Adrenal gland (tissue), 9 donors: ENCODE measurements at regions not wholly inside any gene's neighbourhood (a gene's known extent, or its start where the extent isn't known, plus 50 kb on each side); places are given as distances from the start of the nearest gene placed in this dataset.
A peak's percentile ranks its signal among the peaks of the same experiment; 100 is the strongest.

ENCODE experiments used
- DNase-seq, 7 donors: peaks; one replicate each; pipeline ENCODE4 v3.0.0-alpha.2; 2019 to 2020
- H3K27ac ChIP-seq, 5 donors: fragments of 200-600 bp; sonication (generic) in 4 of 5; 1 replicate in 3 of 5; 2 replicates in 2 of 5; pipeline versions ENCODE4 v1.5.1 to v1.8.0; 2016 to 2020; ENCODE audit warnings: mild to moderate bottlenecking in 1 of 5
- H3K27me3 ChIP-seq: fragments of 200-600 bp; 2 replicates; pipeline ENCODE4 v1.8.0; 2021
- H3K36me3 ChIP-seq, 2 donors: fragments of 200-600 bp; replicated peaks in 1 of 2; 1 replicate in 1 of 2; 2 replicates in 1 of 2; pipeline versions ENCODE4 v1.5.1 to v1.8.0; 2018 to 2022
- H3K4me1 ChIP-seq, 2 donors: fragments of 200-600 bp; replicated peaks in 1 of 2; 1 replicate in 1 of 2; 2 replicates in 1 of 2; pipeline versions ENCODE4 v1.5.1 to v1.8.0; 2018 to 2021
- H3K4me3 ChIP-seq, 4 donors: fragments of 200-600 bp; sonication (generic) in 3 of 4; one replicate each; pipeline ENCODE4 v1.5.1; 2016 to 2018
- H3K9me3 ChIP-seq, 3 donors: fragments of 200-600 bp; sonication (generic) in 1 of 3; replicated peaks in 1 of 3; 1 replicate in 2 of 3; 2 replicates in 1 of 3; pipeline versions ENCODE4 v1.5.1 to v1.8.0; 2016 to 2021
- POLR2A ChIP-seq, 2 donors: fragments of 450-650 bp; IDR thresholded peaks; one replicate each; pipeline ENCODE4 v1.6.1; 2017; ENCODE audit warnings: antibody characterized with exemption in 2 of 2, mild to moderate bottlenecking in 2 of 2, moderate library complexity in 1 of 2
- WGBS, 4 donors: extraction: QIAGEN DNeasy Blood & Tissue Kit in 2 of 4; methylation state at CpG; one replicate each; pipeline versions ENCODE4 v1.1.5 to v1.1.7; 2013 to 2017; 5-methylcytosine and 5-hydroxymethylcytosine counted together
- intact Hi-C, 2 donors: fragments of 100-400 bp; cut with DNase I; formaldehyde crosslinking; loops; one replicate each; pipeline versions ENCODE4 v1.14.1 to v1.15.0; 2022 to 2023
- TF ChIP-seq, protein P1 (sequence below), 6 experiments: fragments of 450-650 bp in 4 of 6; fragments of 200-600 bp in 2 of 6; sonication (generic) in 1 of 6; IDR thresholded peaks; 1 replicate in 5 of 6; 2 replicates in 1 of 6; pipeline versions ENCODE4 v1.5.1 to v1.8.0; 2016 to 2021; ENCODE audit warnings: antibody characterized with exemption in 6 of 6, mild to moderate bottlenecking in 2 of 6, moderate library complexity in 1 of 6
- donor health status: healthy with polysubstance abuse.
- donor health status: Bipolar disorder and iron deficiency.
- donor health status: DM: yes; HTN: yes; CAD: no.
- donor health status: DM: no; HTN: no; CAD: no.
- donor health status: DM: no; HTN: no; CAD: no.

GRCh38 chr4:99729186-99729585 is 71.6 kb upstream of the C4orf54 start:
- H3K27me3 ChIP-seq = no peaks in the 10 kb centered on the region
- 93 to 100% (median 96%) methylated on average over 1 of the region's 1 CpG for WGBS, 4 donors
- H3K4me3 ChIP-seq = no peak overlapping the region
- H3K36me3 ChIP-seq = no peaks in the 10 kb centered on the region
- intact Hi-C loops = no loop called here
- TF ChIP-seq POLR2A (IDR thresholded peaks at IDR 0.05) = no peak
- TF ChIP-seq, protein P1, sequence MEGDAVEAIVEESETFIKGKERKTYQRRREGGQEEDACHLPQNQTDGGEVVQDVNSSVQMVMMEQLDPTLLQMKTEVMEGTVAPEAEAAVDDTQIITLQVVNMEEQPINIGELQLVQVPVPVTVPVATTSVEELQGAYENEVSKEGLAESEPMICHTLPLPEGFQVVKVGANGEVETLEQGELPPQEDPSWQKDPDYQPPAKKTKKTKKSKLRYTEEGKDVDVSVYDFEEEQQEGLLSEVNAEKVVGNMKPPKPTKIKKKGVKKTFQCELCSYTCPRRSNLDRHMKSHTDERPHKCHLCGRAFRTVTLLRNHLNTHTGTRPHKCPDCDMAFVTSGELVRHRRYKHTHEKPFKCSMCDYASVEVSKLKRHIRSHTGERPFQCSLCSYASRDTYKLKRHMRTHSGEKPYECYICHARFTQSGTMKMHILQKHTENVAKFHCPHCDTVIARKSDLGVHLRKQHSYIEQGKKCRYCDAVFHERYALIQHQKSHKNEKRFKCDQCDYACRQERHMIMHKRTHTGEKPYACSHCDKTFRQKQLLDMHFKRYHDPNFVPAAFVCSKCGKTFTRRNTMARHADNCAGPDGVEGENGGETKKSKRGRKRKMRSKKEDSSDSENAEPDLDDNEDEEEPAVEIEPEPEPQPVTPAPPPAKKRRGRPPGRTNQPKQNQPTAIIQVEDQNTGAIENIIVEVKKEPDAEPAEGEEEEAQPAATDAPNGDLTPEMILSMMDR (IDR thresholded peaks at IDR 0.05) = no peak
- DNase-seq = no peak
- H3K4me1 ChIP-seq = peaks cover 2 to 3% of the 10 kb centered on the region in 2 donors
- H3K27ac ChIP-seq = no peak overlapping the region
- no peaks in the 10 kb centered on the region for H3K9me3 ChIP-seq

- intact Hi-C loops = no loop called here
- no peaks in the 10 kb centered on the region for H3K9me3 ChIP-seq
- peak overlapping the region; percentile 45 to 81 (median 53) for H3K27ac ChIP-seq
- H3K4me1 ChIP-seq = peaks cover 19 to 24% of the 10 kb centered on the region in 2 donors
- no peaks in the 10 kb centered on the region for H3K36me3 ChIP-seq
- TF ChIP-seq POLR2A (IDR thresholded peaks at IDR 0.05) = no peak
- TF ChIP-seq, protein P1 (IDR thresholded peaks at IDR 0.05) = peak in 1 of 6 experiments; percentile 16
- H3K27me3 ChIP-seq = no peaks in the 10 kb centered on the region
- no peak for DNase-seq
- no peak overlapping the region for H3K4me3 ChIP-seq
Observed at GRCh38 chr4:99724067-99724466, 66.4 kb upstream of the C4orf54 start.

DNA sequence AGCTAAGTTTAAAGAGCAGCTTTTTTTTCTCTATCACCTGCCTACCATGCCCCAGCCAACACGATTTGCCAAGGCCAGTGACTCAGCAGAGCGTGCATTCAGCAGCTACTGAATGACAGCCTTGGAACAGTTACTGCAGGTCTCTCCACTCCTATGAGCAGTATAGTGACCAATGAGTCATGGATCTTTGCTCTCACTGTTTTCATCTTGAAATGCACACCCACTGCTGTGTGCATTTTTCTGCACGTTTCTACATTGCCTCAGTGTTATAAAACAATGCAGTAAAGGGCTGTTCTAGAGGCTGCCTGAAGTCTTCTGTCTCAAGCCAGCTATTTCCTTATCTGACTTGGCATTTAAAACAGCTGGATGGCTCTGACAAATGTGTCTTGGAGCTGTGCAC is 66.0 kb upstream of the C4orf54 start:
- peaks cover 19 to 24% of the 10 kb centered on the region in 2 donors for H3K4me1 ChIP-seq
- WGBS, 4 donors = 3 to 10% (median 7%) methylated on average over 3 of the region's 3 CpGs

DNA sequence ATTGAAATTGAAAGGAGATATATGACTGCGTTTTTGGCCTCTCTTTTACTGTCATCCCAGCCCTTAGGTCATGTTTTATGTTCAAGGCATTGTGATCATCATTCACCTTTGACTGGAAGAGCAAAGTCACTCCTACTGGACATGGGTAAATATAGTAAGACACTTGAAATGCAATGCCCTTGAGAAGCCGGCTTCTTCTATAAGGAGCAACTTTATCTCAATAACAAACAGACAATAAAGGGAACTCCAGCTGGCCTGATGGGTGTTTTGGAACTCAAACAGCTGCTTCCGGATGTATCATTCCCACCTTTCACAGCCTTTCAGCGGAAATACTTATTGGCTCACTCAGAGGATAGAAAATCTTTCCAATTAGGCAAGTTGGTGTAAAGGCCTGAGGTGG is 65.1 kb upstream of the C4orf54 start:
- Histone ChIP-seq H3K4me1 (peaks cover 19 to 24% of the 10 kb centered on the region in 2 donors), H3K4me3 (no peak overlapping the region), H3K27ac (peak overlapping the region; percentile 45 to 82 (median 71)), H3K9me3 (no peaks in the 10 kb centered on the region), H3K27me3 (no peaks in the 10 kb centered on the region), H3K36me3 (no peaks in the 10 kb centered on the region)
- 56 to 62% (median 60%) methylated on average over 4 of the region's 4 CpGs for WGBS, 4 donors
- intact Hi-C loops = no loop called here
- DNase-seq = no peak
- TF ChIP-seq, protein P1 (IDR thresholded peaks at IDR 0.05) = no peak
- TF ChIP-seq POLR2A (IDR thresholded peaks at IDR 0.05) = no peak

More for the DNA sequence above, 66.0 kb upstream of the C4orf54 start:
- DNase-seq = peak; percentile 84 to 92 (median 92)
- Histone ChIP-seq H3K36me3 (no peaks in the 10 kb centered on the region), H3K27ac (peak overlapping the region; percentile 45 to 81 (median 53)), H3K4me3 (no peak overlapping the region), H3K27me3 (no peaks in the 10 kb centered on the region), H3K9me3 (no peaks in the 10 kb centered on the region)
- intact Hi-C loops = no loop called here
- TF ChIP-seq, protein P1 (IDR thresholded peaks at IDR 0.05) = no peak
- TF ChIP-seq POLR2A (IDR thresholded peaks at IDR 0.05) = peak in 1 of 2 donors; percentile 45
